H7 (cell line): ENCODE measurements at regions not wholly inside any gene's neighbourhood (a gene's known extent, or its start where the extent isn't known, plus 50 kb on each side); places are given as distances from the start of the nearest gene placed in this dataset.
"Not testable (repeated sequence)": the region's sequence is repeated elsewhere in the genome, so short reads cannot be mapped to it uniquely, and the experiment has no call there.

ENCODE experiments used
- DNase-seq: peaks from one replicate; pipeline ENCODE4 v3.0.0; 2012
- H3K27me3 ChIP-seq: 2 replicates; pipeline ENCODE4 v1.6.0; 2011; ENCODE audit warnings: mild to moderate bottlenecking, low read length; ENCODE audit not compliant: control insufficient read depth, insufficient read depth
- H3K36me3 ChIP-seq: replicated peaks from 2 replicates; pipeline ENCODE4 v1.5.1; 2011; ENCODE audit warnings: low read length; ENCODE audit not compliant: control insufficient read depth, insufficient read depth
- H3K4me3 ChIP-seq: 2 replicates; pipeline ENCODE4 v1.5.1; 2011; ENCODE audit warnings: low read depth, mild to moderate bottlenecking, control low read depth, low read length, moderate library complexity; ENCODE audit not compliant: insufficient read depth

GRCh38 chr5:56412601-56413379, 179.7 kb upstream of the ANKRD55 start:
- Histone ChIP-seq H3K27me3 (no peaks in the 10 kb centered on the region), H3K36me3 (no peaks in the 10 kb centered on the region), H3K4me3 (no peak overlapping the region)
- no peak for DNase-seq

- Histone ChIP-seq H3K4me3 (no peak overlapping the region), H3K36me3 (no peaks in the 10 kb centered on the region), H3K27me3 (no peaks in the 10 kb centered on the region)
- no peak for DNase-seq
These were observed 177.6 kb upstream of the ANKRD55 start for GRCh38 chr5:56410696-56411095.

GRCh38 chr5:56409331-56410190, 176.4 kb upstream of the ANKRD55 start:
- no peak for DNase-seq
- Histone ChIP-seq H3K36me3 (no peaks in the 10 kb centered on the region), H3K27me3 (no peaks in the 10 kb centered on the region), H3K4me3 (no peak overlapping the region)

GRCh38 chr5:56406838-56407237, 173.7 kb upstream of the ANKRD55 start:
- Histone ChIP-seq H3K27me3 (no peaks in the 10 kb centered on the region), H3K36me3 (no peaks in the 10 kb centered on the region), H3K4me3 (no peak overlapping the region)
- no peak for DNase-seq

GRCh38 chr5:56406221-56406620, 173.1 kb upstream of the ANKRD55 start:
- Histone ChIP-seq H3K4me3 (no peak overlapping the region), H3K36me3 (no peaks in the 10 kb centered on the region), H3K27me3 (no peaks in the 10 kb centered on the region)
- no peak for DNase-seq

GRCh38 chr5:56405116-56405908, 172.2 kb upstream of the ANKRD55 start:
- no peak overlapping the region for H3K4me3 ChIP-seq
- H3K27me3 ChIP-seq = no peaks in the 10 kb centered on the region
- H3K36me3 ChIP-seq = no peaks in the 10 kb centered on the region
- DNase-seq = no peak

- Histone ChIP-seq H3K36me3 (no peaks in the 10 kb centered on the region), H3K4me3 (no peak overlapping the region), H3K27me3 (no peaks in the 10 kb centered on the region)
- no peak for DNase-seq
These were observed 169.4 kb upstream of the ANKRD55 start for GRCh38 chr5:56402266-56403220.

- DNase-seq, H3K36me3 ChIP-seq, H3K4me3 ChIP-seq, H3K27me3 ChIP-seq: not testable (repeated sequence)
These were observed 164.7 kb upstream of the ANKRD55 start for GRCh38 chr5:56397796-56398195.

- no peak for DNase-seq
- Histone ChIP-seq H3K4me3 (no peak overlapping the region), H3K27me3 (no peaks in the 10 kb centered on the region)
These were observed 163.5 kb upstream of the ANKRD55 start for GRCh38 chr5:56396634-56397033.

GRCh38 chr5:56389261-56389660, 156.1 kb upstream of the ANKRD55 start:
- no peaks in the 10 kb centered on the region for H3K27me3 ChIP-seq
- H3K36me3 ChIP-seq = no peaks in the 10 kb centered on the region
- H3K4me3 ChIP-seq = no peak overlapping the region
- DNase-seq = no peak

More at GRCh38 chr5:56396634-56397033, 163.5 kb upstream of the ANKRD55 start:
- H3K36me3 ChIP-seq = no peaks in the 10 kb centered on the region

- no peak for DNase-seq
- Histone ChIP-seq H3K36me3 (no peaks in the 10 kb centered on the region), H3K4me3 (no peak overlapping the region), H3K27me3 (no peaks in the 10 kb centered on the region)
These were observed 155.3 kb upstream of the ANKRD55 start for GRCh38 chr5:56388229-56388985.

GRCh38 chr5:56386046-56386445, 152.9 kb upstream of the ANKRD55 start:
- DNase-seq = no peak
- no peak overlapping the region for H3K4me3 ChIP-seq
- no peaks in the 10 kb centered on the region for H3K27me3 ChIP-seq

GRCh38 chr5:56384186-56384585, 151.1 kb upstream of the ANKRD55 start:
- no peaks in the 10 kb centered on the region for H3K36me3 ChIP-seq
- no peak overlapping the region for H3K4me3 ChIP-seq
- no peaks in the 10 kb centered on the region for H3K27me3 ChIP-seq
- no peak for DNase-seq

More at GRCh38 chr5:56386046-56386445, 152.9 kb upstream of the ANKRD55 start:
- H3K36me3 ChIP-seq = no peaks in the 10 kb centered on the region
